Bronchial epithelial cell (primary cell): ENCODE measurements at regions not wholly inside any gene's neighbourhood (a gene's known extent, or its start where the extent isn't known, plus 50 kb on each side); places are given as distances from the start of the nearest gene placed in this dataset.

Experiments
- DNase-seq: peaks from one replicate; pipeline ENCODE4 v3.0.0-alpha.2; 2010; ENCODE audit warnings: low read depth
- FAIRE-seq: peaks from 2 replicates; lab custom pipeline; 2011; peaks lifted over from hg19 to GRCh38; lab: Jason Lieb, UNC
- H3K27me3 ChIP-seq: 2 replicates; pipeline ENCODE4 v1.5.1; 2011; ENCODE audit warnings: low read length; ENCODE audit not compliant: control insufficient read depth, insufficient read depth
- H3K36me3 ChIP-seq: 2 replicates; pipeline ENCODE4 v1.5.1; 2011; ENCODE audit warnings: low read length; ENCODE audit not compliant: control insufficient read depth, insufficient read depth
- H3K4me3 ChIP-seq: 2 replicates; pipeline ENCODE4 v1.5.1; 2011; ENCODE audit warnings: mild to moderate bottlenecking, low read depth, low read length, control low read depth
- CTCF ChIP-seq: IDR thresholded peaks from 2 replicates; pipeline ENCODE4 v1.5.1; 2011; ENCODE audit warnings: mild to moderate bottlenecking, moderate library complexity, low read length, control low read depth, inconsistent platforms; ENCODE audit not compliant: insufficient read depth, severe bottlenecking

GRCh38 chr2:7373156-7373555, 455.9 kb downstream of the RNF144A start:
- H3K4me3 ChIP-seq: no peak overlapping the region
- H3K27me3 ChIP-seq: no peaks in the 10 kb centered on the region
- no peaks in the 10 kb centered on the region for H3K36me3 ChIP-seq
- FAIRE-seq: no peak
- TF ChIP-seq CTCF: no peak
- DNase-seq: no peak

GRCh38 chr2:7375901-7376300, 458.7 kb downstream of the RNF144A start:
- Histone ChIP-seq H3K36me3 (no peaks in the 10 kb centered on the region), H3K27me3 (no peaks in the 10 kb centered on the region), H3K4me3 (no peak overlapping the region)
- TF ChIP-seq CTCF: no peak
- DNase-seq (no peak), FAIRE-seq (peak; percentile 70)

GRCh38 chr2:7377916-7378569, 460.8 kb downstream of the RNF144A start:
- peak; percentile 43 for DNase-seq
- no peak for FAIRE-seq
- Histone ChIP-seq H3K4me3 (no peak overlapping the region), H3K36me3 (no peaks in the 10 kb centered on the region), H3K27me3 (no peaks in the 10 kb centered on the region)
- no peak for TF ChIP-seq CTCF

- Histone ChIP-seq H3K36me3 (no peaks in the 10 kb centered on the region), H3K27me3 (no peaks in the 10 kb centered on the region), H3K4me3 (no peak overlapping the region)
- FAIRE-seq (no peak), DNase-seq (no peak)
- TF ChIP-seq CTCF: no peak
Measured at GRCh38 chr2:7378591-7378990, 461.4 kb downstream of the RNF144A start.

GRCh38 chr2:7379799-7380198, 462.6 kb downstream of the RNF144A start:
- TF ChIP-seq CTCF: no peak
- FAIRE-seq: no peak
- DNase-seq: no peak
- H3K36me3 ChIP-seq: no peaks in the 10 kb centered on the region
- no peak overlapping the region for H3K4me3 ChIP-seq
- no peaks in the 10 kb centered on the region for H3K27me3 ChIP-seq
